Fibroblast of mammary gland (primary cell): ENCODE measurements at regions not wholly inside any gene's neighbourhood (a gene's known extent, or its start where the extent isn't known, plus 50 kb on each side); places are given as distances from the start of the nearest gene placed in this dataset.

ENCODE experiments used
- DNase-seq: peaks from one replicate; pipeline ENCODE4 v3.0.0-alpha.2; 2010; ENCODE audit warnings: low read depth
- H3K4me3 ChIP-seq: 2 replicates; pipeline ENCODE4 v1.5.1; 2011; ENCODE audit warnings: low read depth, mild to moderate bottlenecking, low read length, moderate library complexity; ENCODE audit not compliant: control insufficient read depth
- TF ChIP-seq, protein P1 (sequence below): conservative IDR thresholded peaks from 2 replicates; pipeline ENCODE4 v1.5.1; 2011; ENCODE audit warnings: low read depth, low read length, inconsistent platforms; ENCODE audit not compliant: control insufficient read depth, insufficient read depth

DNA sequence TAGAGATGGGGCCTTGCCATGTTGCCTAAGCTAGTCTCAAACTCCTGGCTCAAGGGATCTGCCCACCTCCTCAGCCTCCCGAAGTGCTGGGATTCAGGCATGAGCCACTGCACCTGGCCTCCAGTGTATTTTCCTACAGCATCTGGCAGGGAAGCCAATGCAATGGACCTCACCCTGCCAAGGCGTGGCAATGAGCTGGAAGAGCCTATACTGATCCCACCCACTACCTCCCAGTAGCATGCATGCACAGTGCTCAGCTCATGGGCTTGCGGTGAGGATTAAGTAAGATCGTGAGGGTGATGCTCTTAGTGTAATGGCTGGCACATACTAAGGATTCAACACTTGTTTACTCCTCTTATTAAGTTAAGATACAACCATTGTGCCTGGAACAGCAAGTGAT, 69.7 kb downstream of the PHLDA1 start:
- TF ChIP-seq, protein P1, sequence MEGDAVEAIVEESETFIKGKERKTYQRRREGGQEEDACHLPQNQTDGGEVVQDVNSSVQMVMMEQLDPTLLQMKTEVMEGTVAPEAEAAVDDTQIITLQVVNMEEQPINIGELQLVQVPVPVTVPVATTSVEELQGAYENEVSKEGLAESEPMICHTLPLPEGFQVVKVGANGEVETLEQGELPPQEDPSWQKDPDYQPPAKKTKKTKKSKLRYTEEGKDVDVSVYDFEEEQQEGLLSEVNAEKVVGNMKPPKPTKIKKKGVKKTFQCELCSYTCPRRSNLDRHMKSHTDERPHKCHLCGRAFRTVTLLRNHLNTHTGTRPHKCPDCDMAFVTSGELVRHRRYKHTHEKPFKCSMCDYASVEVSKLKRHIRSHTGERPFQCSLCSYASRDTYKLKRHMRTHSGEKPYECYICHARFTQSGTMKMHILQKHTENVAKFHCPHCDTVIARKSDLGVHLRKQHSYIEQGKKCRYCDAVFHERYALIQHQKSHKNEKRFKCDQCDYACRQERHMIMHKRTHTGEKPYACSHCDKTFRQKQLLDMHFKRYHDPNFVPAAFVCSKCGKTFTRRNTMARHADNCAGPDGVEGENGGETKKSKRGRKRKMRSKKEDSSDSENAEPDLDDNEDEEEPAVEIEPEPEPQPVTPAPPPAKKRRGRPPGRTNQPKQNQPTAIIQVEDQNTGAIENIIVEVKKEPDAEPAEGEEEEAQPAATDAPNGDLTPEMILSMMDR: no peak
- DNase-seq: no peak
- no peak overlapping the region for H3K4me3 ChIP-seq

DNA sequence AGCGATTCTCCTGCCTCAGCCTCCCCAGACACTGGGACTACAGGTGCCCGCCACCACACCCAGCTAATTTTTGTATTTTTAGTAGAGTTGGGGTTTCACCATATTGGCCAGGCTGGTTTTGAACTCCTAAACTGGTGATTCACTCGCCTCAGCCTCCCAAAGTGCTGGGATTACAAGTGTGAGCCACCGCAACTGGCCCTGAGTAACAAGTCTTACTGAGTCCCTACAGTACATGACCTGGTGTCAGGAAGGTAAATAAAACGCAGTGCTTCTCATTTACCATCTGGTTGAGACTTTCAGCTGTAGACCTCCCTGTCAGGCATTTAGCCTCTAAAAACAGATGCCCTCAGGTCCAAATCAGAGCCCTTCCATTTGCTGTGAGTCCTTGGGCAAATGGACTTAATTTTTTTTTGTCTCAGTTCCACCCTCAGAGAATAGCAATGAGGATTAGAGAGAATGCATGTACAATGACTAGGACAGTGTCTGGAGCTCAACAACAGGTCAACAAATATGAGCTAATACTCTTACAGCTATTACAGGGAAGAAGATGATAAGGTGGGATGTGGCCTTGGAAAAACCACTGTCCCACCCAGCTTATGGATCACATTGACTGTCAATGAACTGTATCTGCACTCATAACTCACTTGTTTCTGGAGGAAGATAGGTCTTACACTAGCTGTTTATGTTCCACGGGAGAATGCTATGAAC, 70.5 kb downstream of the PHLDA1 start:
- DNase-seq: no peak
- TF ChIP-seq, protein P1: no peak
- no peak overlapping the region for H3K4me3 ChIP-seq

GRCh38 chr12:75960086-75960910, 71.3 kb downstream of the PHLDA1 start:
- TF ChIP-seq, protein P1: no peak
- no peak for DNase-seq
- no peak overlapping the region for H3K4me3 ChIP-seq

GRCh38 chr12:75959506-75959905, 72.1 kb downstream of the PHLDA1 start:
- TF ChIP-seq, protein P1: no peak
- DNase-seq: no peak
- H3K4me3 ChIP-seq: no peak overlapping the region

DNA sequence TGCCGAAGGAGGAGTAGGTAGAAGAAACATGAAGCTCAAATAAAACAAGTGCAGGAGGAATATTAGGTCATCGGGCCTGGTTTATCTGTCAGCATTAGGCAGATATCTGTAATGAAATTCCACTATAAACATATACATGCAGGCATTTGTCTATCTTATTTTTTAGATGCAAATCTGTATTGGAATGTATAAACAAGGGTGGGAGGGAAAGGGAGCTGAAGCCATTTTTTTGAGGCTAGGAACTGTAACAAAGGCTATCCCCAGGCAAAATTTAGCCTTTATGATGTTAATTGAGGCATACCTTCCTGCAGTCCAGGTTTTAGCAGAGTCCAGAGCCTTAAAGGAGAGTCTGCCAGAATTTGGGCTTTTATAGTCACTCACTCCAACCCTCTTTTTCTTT, 72.5 kb downstream of the PHLDA1 start:
- no peak for DNase-seq
- no peak overlapping the region for H3K4me3 ChIP-seq
- TF ChIP-seq, protein P1: no peak

DNA sequence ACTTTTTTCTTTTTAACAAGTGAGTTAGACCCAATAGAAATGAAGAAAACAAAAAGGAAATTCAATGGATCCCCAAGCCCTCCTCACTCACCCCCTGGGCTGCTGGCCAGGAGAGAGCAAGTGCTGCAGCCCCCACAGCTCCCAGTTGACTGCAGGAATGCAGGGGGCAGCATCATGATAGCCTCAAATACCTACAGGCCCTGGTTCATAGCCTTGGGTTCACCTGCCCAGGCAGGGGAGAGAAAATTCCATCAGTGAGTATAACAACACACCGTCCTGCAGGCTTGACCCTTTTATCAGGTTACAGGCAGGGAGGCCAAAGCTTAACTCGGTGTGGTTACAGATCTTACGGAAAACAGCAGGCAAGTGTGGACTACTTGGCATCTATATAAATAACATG, 76.3 kb downstream of the PHLDA1 start:
- TF ChIP-seq, protein P1: no peak
- no peak for DNase-seq
- H3K4me3 ChIP-seq: no peak overlapping the region
